AG10803 (cell line): ENCODE measurements at regions not wholly inside any gene's neighbourhood (a gene's known extent, or its start where the extent isn't known, plus 50 kb on each side); places are given as distances from the start of the nearest gene placed in this dataset.
A peak's percentile ranks its signal among the peaks of the same experiment; 100 is the strongest.

ENCODE experiments used
- DNase-seq: peaks from one replicate; pipeline ENCODE4 v3.0.0; 2010; ENCODE audit warnings: low read depth
- H3K4me3 ChIP-seq: 2 replicates; pipeline ENCODE4 v1.5.1; 2011; ENCODE audit warnings: mild to moderate bottlenecking, low read length, control low read depth
- CTCF ChIP-seq: conservative IDR thresholded peaks from 2 replicates; pipeline ENCODE4 v1.5.1; 2011; ENCODE audit warnings: mild to moderate bottlenecking, low read length, control low read depth, inconsistent platforms

- TF ChIP-seq CTCF = no peak
- DNase-seq = peak; percentile 96
- no peak overlapping the region for H3K4me3 ChIP-seq
These were observed 109.0 kb upstream of the SLC35G4 start for GRCh38 chr18:11500153-11501122.

- H3K4me3 ChIP-seq = no peak overlapping the region
- peak; percentile 75 for DNase-seq
- TF ChIP-seq CTCF = no peak
These were observed 110.6 kb upstream of the SLC35G4 start for GRCh38 chr18:11498821-11499220.

- H3K4me3 ChIP-seq = no peak overlapping the region
- DNase-seq = peak; percentile 66
- no peak for TF ChIP-seq CTCF
These were observed 111.8 kb upstream of the SLC35G4 start for GRCh38 chr18:11497585-11497984.

GRCh38 chr18:11496526-11497172 is 112.7 kb upstream of the SLC35G4 start:
- no peak for TF ChIP-seq CTCF
- H3K4me3 ChIP-seq = no peak overlapping the region
- DNase-seq = no peak

GRCh38 chr18:11495441-11495840 is 114.0 kb upstream of the SLC35G4 start:
- TF ChIP-seq CTCF = no peak
- DNase-seq = no peak
- H3K4me3 ChIP-seq = no peak overlapping the region

- DNase-seq = peak; percentile 74
- TF ChIP-seq CTCF = no peak
These were observed 115.3 kb upstream of the SLC35G4 start for GRCh38 chr18:11494107-11494506.

More at GRCh38 chr18:11494107-11494506, 115.3 kb upstream of the SLC35G4 start:
- H3K4me3 ChIP-seq = no peak overlapping the region
